K562 (cell line): ENCODE measurements at regions not wholly inside any gene's neighbourhood (a gene's known extent, or its start where the extent isn't known, plus 50 kb on each side); places are given as distances from the start of the nearest gene placed in this dataset.
A peak's percentile ranks its signal among the peaks of the same experiment; 100 is the strongest.

ENCODE experiments used
- ATAC-seq: fragments of 200-7000 bp; cut with Tn5 transposase; 3 replicates; pipeline ENCODE4 v1.9.1; 2020; ENCODE audit warnings: moderate library complexity
- BruUV-seq: library from RNA; stranded (reverse); fragments of 400-500 nt; replicated peaks from 2 replicates; lab custom pipeline; 2021; lab: Mats Ljungman, UMichigan
- CTCF ChIA-PET: fragments of 300-600 bp; formaldehyde crosslinking; extraction: SDS; loops from one replicate; lab custom pipeline; 2021; ENCODE audit warnings: low intra/inter-chr PET ratio; lab: Yijun Ruan, JAX
- POLR2A ChIA-PET: fragments of 300-600, 350-650 bp; sonication (Branson Sonifier 250); formaldehyde crosslinking; extraction: SDS; loops from one replicate; lab custom pipeline; 2021; ENCODE audit warnings: antibody characterized with exemption, inconsistent platforms; lab: Yijun Ruan, JAX
- DNase-seq, 4 experiments: peaks; one replicate each; pipeline versions ENCODE4 v3.0.0 to v3.0.0-alpha.2; 2011 to 2018; ENCODE audit warnings: low spot score in 3 of 4, mixed read lengths in 3 of 4; ENCODE audit errors: extremely low read depth in 1 of 4
- FAIRE-seq: peaks from 2 replicates; lab custom pipeline; 2011; peaks lifted over from hg19 to GRCh38; lab: Jason Lieb, UNC
- H2AFZ ChIP-seq: 2 replicates; pipeline ENCODE4 v1.6.0; 2011; ENCODE audit warnings: low read depth, low read length, control low read depth, inconsistent platforms
- H3K27ac ChIP-seq: fragments of 200-600 bp; 3 replicates; pipeline ENCODE4 v1.8.0; 2011; ENCODE audit warnings: low read depth, mild to moderate bottlenecking, control low read depth, inconsistent platforms, low read length, moderate library complexity, mixed read lengths; ENCODE audit errors: extremely low read depth
- H3K27me3 ChIP-seq, 2 experiments: fragments of 300-600 bp in 1 of 2; 2 replicates in 1 of 2; 3 replicates in 1 of 2; pipeline versions ENCODE4 v1.6.0 to v1.8.0; 2011; ENCODE audit warnings: inconsistent platforms in 2 of 2, low read length in 2 of 2, mild to moderate bottlenecking in 1 of 2, mixed read lengths in 1 of 2, moderate library complexity in 1 of 2; ENCODE audit not compliant: control insufficient read depth in 2 of 2, insufficient read depth in 2 of 2
- H3K36me3 ChIP-seq: fragments of 300-600 bp; 3 replicates; pipeline ENCODE4 v1.8.0; 2011; ENCODE audit warnings: mild to moderate bottlenecking, low read length, inconsistent platforms; ENCODE audit not compliant: control insufficient read depth, insufficient read depth
- H3K4me1 ChIP-seq, 2 experiments: fragments of 200-600 bp in 1 of 2; replicated peaks in 1 of 2; 2 replicates in 1 of 2; 3 replicates in 1 of 2; pipeline versions ENCODE4 v1.5.1 to v1.8.0; 2011; ENCODE audit warnings: inconsistent platforms in 2 of 2, low read length in 2 of 2, mild to moderate bottlenecking in 1 of 2, mixed read lengths in 1 of 2, moderate library complexity in 1 of 2; ENCODE audit not compliant: control insufficient read depth in 2 of 2, insufficient read depth in 2 of 2
- H3K4me2 ChIP-seq: 2 replicates; pipeline ENCODE4 v1.6.1; 2011; ENCODE audit warnings: low read length, control low read depth, inconsistent platforms, mixed read lengths; ENCODE audit not compliant: insufficient read depth
- H3K4me3 ChIP-seq: fragments of 200-600 bp; sonication (generic), shearing (Covaris generic); 2 replicates; pipeline ENCODE4 v1.5.1; 2016; ENCODE audit warnings: control low read depth, inconsistent platforms
- H3K79me2 ChIP-seq: fragments of 200-600 bp; 3 replicates; pipeline ENCODE4 v1.8.0; 2011; ENCODE audit warnings: low read length, inconsistent platforms; ENCODE audit not compliant: control insufficient read depth, insufficient read depth
- H3K9ac ChIP-seq, 2 experiments: 2 replicates each; pipeline versions ENCODE4 v1.6.0 to v1.6.1; 2011; ENCODE audit warnings: low read depth in 2 of 2, low read length in 2 of 2, control low read depth in 1 of 2, inconsistent platforms in 1 of 2, mild to moderate bottlenecking in 1 of 2, mixed read lengths in 1 of 2; ENCODE audit not compliant: insufficient read depth in 1 of 2
- H3K9me1 ChIP-seq: one replicate; pipeline ENCODE4 v1.6.0; 2011; ENCODE audit warnings: inconsistent platforms, mild to moderate bottlenecking, low read length, moderate library complexity; ENCODE audit not compliant: control insufficient read depth, insufficient read depth
- H3K9me3 ChIP-seq: replicated peaks from 2 replicates; pipeline ENCODE4 v1.5.1; 2011; ENCODE audit warnings: low read depth, low read length, inconsistent platforms; ENCODE audit not compliant: control insufficient read depth, insufficient read depth
- H4K20me1 ChIP-seq: replicated peaks from 2 replicates; pipeline ENCODE4 v1.6.1; 2011; ENCODE audit warnings: low read length, inconsistent platforms, mixed read lengths; ENCODE audit not compliant: control insufficient read depth, insufficient read depth
- CC2D1A ChIP-seq: fragments of 450-650 bp; IDR thresholded peaks from 2 replicates; pipeline ENCODE4 v1.6.1; 2017; ENCODE audit warnings: mild to moderate bottlenecking
- ERF ChIP-seq: fragments of 450-650 bp; formaldehyde crosslinking; IDR thresholded peaks from 2 replicates; pipeline ENCODE4 v1.4.0; 2020; ENCODE audit warnings: mild to moderate bottlenecking, mixed read lengths
- FOXA1 ChIP-seq: fragments of 450-650 bp; IDR thresholded peaks from 2 replicates; pipeline ENCODE4 v1.6.1; 2016; ENCODE audit warnings: mild to moderate bottlenecking, borderline replicate concordance
- FOXK1 ChIP-seq: sonication (generic); formaldehyde crosslinking; IDR thresholded peaks from 2 replicates; pipeline ENCODE4 v1.8.0; 2022; ENCODE audit warnings: missing genetic modification reagents, mild to moderate bottlenecking, borderline replicate concordance
- GABPA ChIP-seq: fragments of 200-800 bp; sonication (Bioruptor generic); conservative IDR thresholded peaks from 2 replicates; pipeline ENCODE4 v1.6.1; 2016; ENCODE audit warnings: low read depth, missing genetic modification characterization, missing compliant biosample characterization
- KLF1 ChIP-seq: fragments of 450-650 bp; IDR thresholded peaks from 2 replicates; pipeline ENCODE4 v1.6.1; 2016; ENCODE audit warnings: missing genetic modification characterization, missing compliant biosample characterization
- L3MBTL2 ChIP-seq: fragments of 450-650 bp; IDR thresholded peaks from 2 replicates; pipeline ENCODE4 v1.6.1; 2016; ENCODE audit warnings: mild to moderate bottlenecking, moderate library complexity
- LEF1 ChIP-seq: fragments of 450-650 bp; IDR thresholded peaks from 2 replicates; pipeline ENCODE4 v1.6.1; 2016; ENCODE audit warnings: mild to moderate bottlenecking
- MAFF ChIP-seq: IDR thresholded peaks from 2 replicates; pipeline ENCODE4 v1.6.1; 2012; ENCODE audit warnings: low read length, improper control_type of control experiment
- MCM7 ChIP-seq, 2 experiments: fragments of 450-650 bp; IDR thresholded peaks; 2 replicates each; pipeline ENCODE4 v1.6.1; 2016 to 2018
- MTA3 ChIP-seq: fragments of 450-650 bp; formaldehyde crosslinking; IDR thresholded peaks from 2 replicates; pipeline ENCODE4 v1.6.1; 2017; ENCODE audit warnings: mild to moderate bottlenecking, borderline replicate concordance
- MXI1 ChIP-seq: IDR thresholded peaks from 2 replicates; pipeline ENCODE4 v1.6.1; 2011; ENCODE audit warnings: low read depth, mild to moderate bottlenecking, improper control_type of control experiment, low read length
- SLC30A9 ChIP-seq: fragments of 250-450 bp; sonication (Bioruptor Pico); IDR thresholded peaks from 2 replicates; pipeline ENCODE4 v1.8.0; 2022; ENCODE audit warnings: mild to moderate bottlenecking, moderate library complexity
- SNIP1 ChIP-seq: fragments of 450-650 bp; IDR thresholded peaks from 2 replicates; pipeline ENCODE4 v1.7.1; 2017; ENCODE audit warnings: low read depth, mild to moderate bottlenecking
- SRF ChIP-seq, 2 experiments: fragments of 250-450, 450-650 bp in 1 of 2; sonication (Bioruptor Pico) in 1 of 2; sonication (generic) in 1 of 2; formaldehyde crosslinking; IDR thresholded peaks; 2 replicates each; pipeline versions ENCODE4 v1.5.0 to v1.5.1; 2020 to 2022; ENCODE audit warnings: mild to moderate bottlenecking in 1 of 2, missing genetic modification reagents in 1 of 2
- TARDBP ChIP-seq: fragments of 450-650 bp; IDR thresholded peaks from 2 replicates; pipeline ENCODE4 v1.6.1; 2016
- YY1 ChIP-seq, 3 experiments: IDR thresholded peaks; 2 replicates each; pipeline ENCODE4 v1.6.1; 2011; ENCODE audit warnings: low read length in 2 of 3, mild to moderate bottlenecking in 2 of 3, moderate library complexity in 2 of 3, borderline replicate concordance in 1 of 3, control low read depth in 1 of 3, low read depth in 1 of 3; ENCODE audit not compliant: insufficient read depth in 3 of 3, insufficient replicate concordance in 2 of 3, control insufficient read depth in 1 of 3, insufficient read length in 1 of 3; ENCODE audit errors: extremely low read depth in 1 of 3
- WGBS: fragments of 100-300 bp; shearing (Covaris generic); methylation state at CpG from one replicate; pipeline ENCODE4 v1.1.6; 2016; ENCODE audit warnings: low coverage, mixed read lengths; ENCODE audit not compliant: insufficient coverage; ENCODE audit errors: missing lambda C conversion rate; 5-methylcytosine and 5-hydroxymethylcytosine counted together
- in situ Hi-C: fragments of 300-500 bp; cut with MboI; formaldehyde crosslinking; loops from 4 replicates; pipeline ENCODE4 v1.15.0; 2018; ENCODE audit warnings: inconsistent platforms, mixed read lengths
- intact Hi-C: fragments of 100-400 bp; cut with micrococcal nuclease; formaldehyde crosslinking; loops from 2 replicates; pipeline ENCODE4 v1.14.2; 2022
- TF ChIP-seq, protein P1 (sequence below): sonication (generic); formaldehyde crosslinking; IDR thresholded peaks from 2 replicates; pipeline ENCODE4 v1.8.1; 2023; ENCODE audit warnings: mild to moderate bottlenecking, missing genetic modification reagents, moderate library complexity
- TF ChIP-seq, protein P2 (sequence below): sonication (generic); formaldehyde crosslinking; IDR thresholded peaks from 2 replicates; pipeline ENCODE4 v1.8.0; 2022; ENCODE audit warnings: mild to moderate bottlenecking, missing genetic modification reagents
- TF ChIP-seq, protein P3 (sequence below): conservative IDR thresholded peaks from 2 replicates; pipeline ENCODE4 v1.6.1; 2011; ENCODE audit warnings: low read depth, mild to moderate bottlenecking, low read length; ENCODE audit not compliant: control insufficient read depth

DNA sequence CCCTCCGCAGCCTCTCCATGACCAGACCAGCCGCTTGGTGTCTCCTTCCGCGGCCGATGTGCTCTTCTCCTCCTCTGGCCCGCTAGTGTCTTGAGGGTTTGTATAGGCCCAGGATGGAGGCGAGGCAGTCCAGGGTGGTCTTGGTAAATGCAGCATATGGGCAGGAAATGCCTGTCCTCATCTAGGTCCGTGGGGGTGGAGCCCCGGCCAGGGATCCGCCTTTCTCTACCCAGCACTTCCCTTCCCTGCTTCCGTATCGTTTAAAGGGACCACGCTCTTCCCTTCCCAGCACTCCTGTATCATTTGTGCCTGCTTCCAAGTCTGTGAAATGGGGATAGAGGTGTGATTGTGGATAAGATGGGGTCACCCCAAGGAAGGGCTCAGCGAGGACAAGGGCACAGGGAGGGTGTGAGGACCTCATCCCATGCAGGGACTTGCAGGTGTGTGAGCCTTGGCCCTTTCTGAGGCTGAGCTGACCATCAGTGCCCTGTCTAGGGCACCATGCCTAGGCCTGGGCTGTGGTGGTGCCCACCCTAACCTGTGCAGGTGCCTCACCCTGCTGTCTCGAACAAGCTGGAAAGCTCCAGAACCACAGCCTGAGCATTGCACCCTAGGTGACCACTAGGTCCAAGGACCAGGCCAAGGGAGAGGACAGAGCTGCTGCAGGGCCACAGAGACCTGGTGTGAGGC, 326.8 kb upstream of the RTL1 start:
- ChIA-PET POLR2A (no interaction called here), CTCF (no interaction called here)
- Histone ChIP-seq H4K20me1 (no peaks in the 10 kb centered on the region), H3K9ac (no peak overlapping the region), H3K9me3 (no peaks in the 10 kb centered on the region), H3K9me1 (no peaks in the 10 kb centered on the region), H3K4me3 (peak overlapping the region; percentile 30), H2AFZ (peak overlapping the region; percentile 72), H3K36me3 (no peaks in the 10 kb centered on the region), H3K4me2 (peak overlapping the region; percentile 32), H3K27ac (no peak overlapping the region), H3K79me2 (no peaks in the 10 kb centered on the region), H3K4me1 (peaks cover 0 to 30% of the 10 kb centered on the region in 2 experiments; a peak in 2 of 5 replicates), H3K27me3 (no peaks in the 10 kb centered on the region)
- WGBS, result 15% methylated on average over 10 of the region's 15 CpGs
- in situ Hi-C loops, result no loop called here
- no TSS peak for BruUV-seq
- FAIRE-seq (no peak), DNase-seq (peak in 3 of 4 experiments; percentile 23 to 42 (median 39)), ATAC-seq (peak; percentile 57)
- intact Hi-C loops, result loop anchor here (10.0 kb wide), 1 partner anchor 146 kb away; no protein-coding TSS in a partner anchor
- TF ChIP-seq FOXK1 (CRISPR knock-in tag), result no peak
- no peak for TF ChIP-seq ERF (CRISPR knock-in tag)
- TF ChIP-seq FOXA1, result no peak
- TF ChIP-seq MCM7 (IDR thresholded peaks at IDR 0.05), result no peak
- TF ChIP-seq CC2D1A, result peak; percentile 87
- no peak for TF ChIP-seq TARDBP
- TF ChIP-seq GABPA (tag), result peak; percentile 50
- TF ChIP-seq MAFF, result no peak
- TF ChIP-seq SLC30A9, result no peak
- TF ChIP-seq SNIP1, result no peak
- 0 out of 2 replicates have a peak, but pooled peaks have one; percentile 29 for TF ChIP-seq L3MBTL2
- TF ChIP-seq, protein P1, sequence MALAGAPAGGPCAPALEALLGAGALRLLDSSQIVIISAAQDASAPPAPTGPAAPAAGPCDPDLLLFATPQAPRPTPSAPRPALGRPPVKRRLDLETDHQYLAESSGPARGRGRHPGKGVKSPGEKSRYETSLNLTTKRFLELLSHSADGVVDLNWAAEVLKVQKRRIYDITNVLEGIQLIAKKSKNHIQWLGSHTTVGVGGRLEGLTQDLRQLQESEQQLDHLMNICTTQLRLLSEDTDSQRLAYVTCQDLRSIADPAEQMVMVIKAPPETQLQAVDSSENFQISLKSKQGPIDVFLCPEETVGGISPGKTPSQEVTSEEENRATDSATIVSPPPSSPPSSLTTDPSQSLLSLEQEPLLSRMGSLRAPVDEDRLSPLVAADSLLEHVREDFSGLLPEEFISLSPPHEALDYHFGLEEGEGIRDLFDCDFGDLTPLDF (CRISPR knock-in tag), result no peak
- no peak for TF ChIP-seq KLF1 (tag)
- no peak for TF ChIP-seq MXI1
- TF ChIP-seq MTA3, result no peak
- TF ChIP-seq, protein P2, sequence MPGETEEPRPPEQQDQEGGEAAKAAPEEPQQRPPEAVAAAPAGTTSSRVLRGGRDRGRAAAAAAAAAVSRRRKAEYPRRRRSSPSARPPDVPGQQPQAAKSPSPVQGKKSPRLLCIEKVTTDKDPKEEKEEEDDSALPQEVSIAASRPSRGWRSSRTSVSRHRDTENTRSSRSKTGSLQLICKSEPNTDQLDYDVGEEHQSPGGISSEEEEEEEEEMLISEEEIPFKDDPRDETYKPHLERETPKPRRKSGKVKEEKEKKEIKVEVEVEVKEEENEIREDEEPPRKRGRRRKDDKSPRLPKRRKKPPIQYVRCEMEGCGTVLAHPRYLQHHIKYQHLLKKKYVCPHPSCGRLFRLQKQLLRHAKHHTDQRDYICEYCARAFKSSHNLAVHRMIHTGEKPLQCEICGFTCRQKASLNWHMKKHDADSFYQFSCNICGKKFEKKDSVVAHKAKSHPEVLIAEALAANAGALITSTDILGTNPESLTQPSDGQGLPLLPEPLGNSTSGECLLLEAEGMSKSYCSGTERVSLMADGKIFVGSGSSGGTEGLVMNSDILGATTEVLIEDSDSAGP, result peak; percentile 89
- no peak for TF ChIP-seq LEF1
- peak in 1 of 2 experiments; percentile 26; a peak in 1 of 4 replicates for TF ChIP-seq SRF (CRISPR knock-in tag; IDR thresholded peaks at IDR 0.05)
- no peak for TF ChIP-seq YY1 (IDR thresholded peaks at IDR 0.05; ENCODE audit: borderline replicate concordance in 1 of 3, control insufficient read depth in 1 of 3, extremely low read depth in 1 of 3, insufficient read depth in 3 of 3, insufficient read length in 1 of 3, insufficient replicate concordance in 2 of 3, low read depth in 1 of 3, low read length in 2 of 3)
- TF ChIP-seq, protein P3, sequence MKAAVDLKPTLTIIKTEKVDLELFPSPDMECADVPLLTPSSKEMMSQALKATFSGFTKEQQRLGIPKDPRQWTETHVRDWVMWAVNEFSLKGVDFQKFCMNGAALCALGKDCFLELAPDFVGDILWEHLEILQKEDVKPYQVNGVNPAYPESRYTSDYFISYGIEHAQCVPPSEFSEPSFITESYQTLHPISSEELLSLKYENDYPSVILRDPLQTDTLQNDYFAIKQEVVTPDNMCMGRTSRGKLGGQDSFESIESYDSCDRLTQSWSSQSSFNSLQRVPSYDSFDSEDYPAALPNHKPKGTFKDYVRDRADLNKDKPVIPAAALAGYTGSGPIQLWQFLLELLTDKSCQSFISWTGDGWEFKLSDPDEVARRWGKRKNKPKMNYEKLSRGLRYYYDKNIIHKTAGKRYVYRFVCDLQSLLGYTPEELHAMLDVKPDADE, result no peak
